Transverse colon (tissue), 4 donors: ENCODE measurements at regions not wholly inside any gene's neighbourhood (a gene's known extent, or its start where the extent isn't known, plus 50 kb on each side); places are given as distances from the start of the nearest gene placed in this dataset.
A peak's percentile ranks its signal among the peaks of the same experiment; 100 is the strongest.

Source experiments
- DNase-seq: peaks from one replicate; pipeline ENCODE4 v3.0.0-alpha.2; 2019
- H3K27ac ChIP-seq, 4 donors: fragments of 200-600 bp; sonication (generic); 2 replicates each; pipeline ENCODE4 v1.5.1; 2016 to 2018; ENCODE audit warnings: inconsistent platforms in 4 of 4
- H3K27me3 ChIP-seq: fragments of 200-600 bp; sonication (generic); 2 replicates; pipeline ENCODE4 v1.5.1; 2017; ENCODE audit warnings: inconsistent platforms
- H3K36me3 ChIP-seq, 4 donors: fragments of 200-600 bp; sonication (generic); 2 replicates each; pipeline ENCODE4 v1.5.1; 2017 to 2019; ENCODE audit warnings: inconsistent platforms in 4 of 4
- H3K4me1 ChIP-seq, 4 donors: fragments of 200-600 bp; sonication (generic); 2 replicates each; pipeline ENCODE4 v1.5.1; 2017 to 2020; ENCODE audit warnings: inconsistent platforms in 4 of 4
- H3K4me3 ChIP-seq, 4 donors: fragments of 200-600 bp; sonication (generic); 1 replicate in 1 of 4; 2 replicates in 3 of 4; pipeline versions ENCODE4 v1.5.1 to v1.6.1; 2017 to 2019; ENCODE audit warnings: inconsistent platforms in 4 of 4
- H3K9me3 ChIP-seq, 2 donors: fragments of 200-600 bp; sonication (generic); 2 replicates each; pipeline ENCODE4 v1.5.1; 2017 to 2019; ENCODE audit warnings: inconsistent platforms in 2 of 2
- CTCF ChIP-seq, 5 experiments: fragments of 200-600 bp in 3 of 5; fragments of 450-650 bp in 2 of 5; sonication (generic) in 3 of 5; IDR thresholded peaks; 1 replicate in 2 of 5; 2 replicates in 3 of 5; pipeline ENCODE4 v1.5.1; 2016 to 2017; ENCODE audit warnings: antibody characterized with exemption in 5 of 5, inconsistent platforms in 3 of 5, mild to moderate bottlenecking in 2 of 5, moderate library complexity in 1 of 5
- EP300 ChIP-seq: sonication (generic); formaldehyde crosslinking; IDR thresholded peaks from one replicate; pipeline ENCODE4 v1.6.1; 2017; ENCODE audit warnings: antibody characterized with exemption, low read depth
- POLR2A ChIP-seq: fragments of 450-650 bp; IDR thresholded peaks from one replicate; pipeline ENCODE4 v1.6.1; 2016; ENCODE audit warnings: antibody characterized with exemption, mild to moderate bottlenecking, moderate library complexity
- POLR2AphosphoS5 ChIP-seq, 3 donors: sonication (generic); formaldehyde crosslinking; IDR thresholded peaks; one replicate each; pipeline ENCODE4 v1.6.1; 2016; ENCODE audit warnings: antibody characterized with exemption in 3 of 3
- WGBS, 2 donors: methylation state at CpG; one replicate each; pipeline ENCODE4 v1.1.5; 2018; ENCODE audit warnings: low coverage in 1 of 2; 5-methylcytosine and 5-hydroxymethylcytosine counted together
- in situ Hi-C, 4 donors: fragments of 200-750 bp; cut with MboI; loops; one replicate each; pipeline versions ENCODE4 v1.15.0 to v1.15.1; 2017; ENCODE audit warnings: low sequenced_read_pairs in 3 of 4, low pct_ligation_motif_present in 1 of 4, low pct_unique_long_range_greater_than_20kb in 1 of 4
- intact Hi-C: fragments of 100-400 bp; cut with DNase I; formaldehyde crosslinking; loops from one replicate; pipeline ENCODE4 v1.15.1; 2023; ENCODE audit warnings: low total_unique reads

- H3K4me3 ChIP-seq, result peak overlapping the region in 2 of 4 donors; percentile 12 to 42
- H3K27ac ChIP-seq, result peak overlapping the region; percentile 33 to 61 (median 53)
- in situ Hi-C loops (loop anchor here (10.0 to 25.0 kb wide), 5 partner anchors 229 to 542 kb away; partner anchors contain the start of genes MRPS27 (in 2 of the 4) and PTCD2 (in 2 of the 4)), intact Hi-C loops (loop anchor here (5.0 kb wide), 1 partner anchor 524 kb away; no protein-coding TSS in a partner anchor)
- no peaks in the 10 kb centered on the region for H3K36me3 ChIP-seq
- peaks cover 0 to 21% (median 4%) of the 10 kb centered on the region in 4 donors for H3K4me1 ChIP-seq
- TF ChIP-seq POLR2A, result no peak
- TF ChIP-seq CTCF (IDR thresholded peaks at IDR 0.05), result peak; percentile 71 to 85 (median 78)
- H3K27me3 ChIP-seq, result no peaks in the 10 kb centered on the region
- 39 to 41% methylated on average over 11 to 27 of the region's 27 CpGs for WGBS, 2 donors
- peak; percentile 74 for DNase-seq
- no peaks in the 10 kb centered on the region for H3K9me3 ChIP-seq
These were observed 64.0 kb downstream of the CARTPT start for GRCh38 chr5:71782771-71783770.

DNA sequence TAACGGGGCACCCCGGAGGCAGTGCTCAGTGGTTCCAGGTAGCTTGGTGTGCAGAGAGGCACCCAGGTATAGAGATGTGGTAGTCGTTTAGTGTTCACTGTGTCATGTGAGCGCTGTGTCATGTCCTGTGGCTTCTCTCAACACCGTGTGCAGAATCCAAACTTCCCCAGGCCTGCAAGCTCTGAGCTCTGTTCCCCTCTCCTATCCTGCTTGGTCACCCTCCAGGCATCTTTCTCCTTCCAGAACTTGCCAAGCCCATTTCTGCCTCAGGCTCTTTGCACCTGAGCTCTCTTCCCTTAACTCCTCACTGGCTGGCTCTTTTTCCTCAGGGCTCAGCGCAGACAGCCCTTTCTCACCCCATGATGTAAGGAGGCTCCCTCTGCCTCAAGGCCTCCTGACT, 64.8 kb downstream of the CARTPT start:
- peaks cover 0 to 21% (median 4%) of the 10 kb centered on the region in 4 donors for H3K4me1 ChIP-seq
- no peak overlapping the region for H3K4me3 ChIP-seq
- intact Hi-C loops, result loop anchor here (5.0 kb wide), 1 partner anchor 523 kb away; no protein-coding TSS in a partner anchor
- TF ChIP-seq EP300, result no peak
- TF ChIP-seq CTCF (IDR thresholded peaks at IDR 0.05), result no peak
- no peak for TF ChIP-seq POLR2AphosphoS5 (IDR thresholded peaks at IDR 0.05)
- no peak for TF ChIP-seq POLR2A
- H3K36me3 ChIP-seq, result no peaks in the 10 kb centered on the region
- in situ Hi-C loops, result loop anchor here (10.0 to 25.0 kb wide), 5 partner anchors 228 to 541 kb away; partner anchors contain the start of genes MRPS27 (in 2 of the 4) and PTCD2 (in 2 of the 4)
- 82 to 100% methylated on average over 1 to 6 of the region's 6 CpGs for WGBS, 2 donors
- no peaks in the 10 kb centered on the region for H3K9me3 ChIP-seq
- no peaks in the 10 kb centered on the region for H3K27me3 ChIP-seq
- peak overlapping the region in 3 of 4 donors; percentile 33 to 61 (median 57) for H3K27ac ChIP-seq
- DNase-seq, result no peak

GRCh38 chr5:71786337-71787055, 67.4 kb downstream of the CARTPT start:
- Histone ChIP-seq H3K27me3 (no peaks in the 10 kb centered on the region), H3K36me3 (no peaks in the 10 kb centered on the region), H3K4me1 (peaks cover 0 to 21% (median 4%) of the 10 kb centered on the region in 4 donors), H3K27ac (no peak overlapping the region), H3K4me3 (no peak overlapping the region), H3K9me3 (no peaks in the 10 kb centered on the region)
- DNase-seq, result no peak
- TF ChIP-seq CTCF (IDR thresholded peaks at IDR 0.05) (no peak), EP300 (no peak), POLR2A (no peak), POLR2AphosphoS5 (IDR thresholded peaks at IDR 0.05) (no peak)
- intact Hi-C loops, result no loop called here
- WGBS, 2 donors, result 60 to 74% methylated on average over 3 to 8 of the region's 8 CpGs
- in situ Hi-C loops, result loop anchor here (10.0 to 25.0 kb wide), 5 partner anchors 226 to 538 kb away; partner anchors contain the start of genes MRPS27 (in 2 of the 4) and PTCD2 (in 2 of the 4)
